ENCODE measurements at regions not wholly inside any gene's neighbourhood (a gene's known extent, or its start where the extent isn't known, plus 50 kb on each side); places are given as distances from the start of the nearest gene placed in this dataset.
"Not testable (repeated sequence)": the region's sequence is repeated elsewhere in the genome, so short reads cannot be mapped to it uniquely, and the experiment has no call there.

DNA sequence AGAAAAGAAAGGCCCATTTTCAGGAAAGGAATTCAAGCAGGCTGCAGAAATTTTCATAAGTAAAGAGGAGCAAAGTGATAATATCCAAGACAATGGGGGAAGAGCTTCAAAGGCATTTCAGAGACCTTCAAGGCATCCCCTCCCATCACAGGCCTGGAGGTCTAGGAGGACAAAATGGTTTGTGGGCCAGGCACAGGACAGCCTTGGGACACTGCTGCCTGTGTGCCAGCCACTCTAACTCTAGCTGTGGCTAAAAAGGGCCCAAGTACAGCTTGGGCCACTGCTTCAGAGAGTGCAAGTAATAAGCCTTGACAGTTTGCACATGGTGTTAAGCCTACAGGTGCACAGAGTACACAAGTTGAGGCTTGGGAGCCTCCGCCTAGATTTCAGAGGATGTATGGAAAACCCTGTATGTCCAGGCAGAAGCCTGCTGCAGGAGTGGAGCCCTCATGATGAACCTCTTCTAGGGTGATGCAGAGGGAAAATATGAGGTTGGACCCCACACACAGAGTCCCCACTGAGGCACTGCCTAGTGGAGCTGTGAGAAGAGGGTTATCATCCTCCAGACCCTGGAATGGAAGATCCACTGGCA is 51.8 kb upstream of the ZSWIM5 start:
- H3K36me3 Mint-ChIP-seq = no peaks in the 10 kb centered on the region
- peaks cover 12 to 16% (median 15%) of the 10 kb centered on the region in 3 donors for H3K9me3 Mint-ChIP-seq
- no peak overlapping the region for H3K27ac Mint-ChIP-seq
- no peak overlapping the region for H3K4me3 Mint-ChIP-seq
- no peaks in the 10 kb centered on the region for H3K4me1 Mint-ChIP-seq
- H3K27me3 Mint-ChIP-seq = peaks cover 4% of the 10 kb centered on the region

DNA sequence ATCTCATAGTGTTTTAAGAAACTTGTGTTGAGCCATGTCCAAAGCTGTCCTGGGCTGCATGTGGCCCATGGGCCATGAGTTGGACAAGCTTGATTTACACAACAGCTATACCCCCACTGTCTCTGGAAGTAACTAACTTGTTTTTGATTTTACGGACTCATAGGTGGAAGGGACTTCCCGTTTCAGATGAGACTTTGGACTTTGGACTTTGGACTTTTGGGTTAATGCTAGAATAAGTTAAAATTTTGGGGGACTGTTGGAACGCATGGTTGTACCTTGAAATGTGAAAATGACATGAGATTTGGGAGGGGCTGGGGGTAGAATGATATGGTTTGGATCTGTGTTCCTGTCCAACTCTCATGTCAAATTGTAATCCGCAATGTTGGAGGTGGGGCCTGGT is 52.6 kb upstream of the ZSWIM5 start:
- H3K36me3 Mint-ChIP-seq = peaks cover 5% of the 10 kb centered on the region
- H3K4me1 Mint-ChIP-seq = no peaks in the 10 kb centered on the region
- peaks cover 12 to 16% (median 15%) of the 10 kb centered on the region in 3 donors for H3K9me3 Mint-ChIP-seq
- no peak overlapping the region for H3K27ac Mint-ChIP-seq
- no peak overlapping the region for H3K4me3 Mint-ChIP-seq
- peaks cover 4% of the 10 kb centered on the region for H3K27me3 Mint-ChIP-seq

DNA sequence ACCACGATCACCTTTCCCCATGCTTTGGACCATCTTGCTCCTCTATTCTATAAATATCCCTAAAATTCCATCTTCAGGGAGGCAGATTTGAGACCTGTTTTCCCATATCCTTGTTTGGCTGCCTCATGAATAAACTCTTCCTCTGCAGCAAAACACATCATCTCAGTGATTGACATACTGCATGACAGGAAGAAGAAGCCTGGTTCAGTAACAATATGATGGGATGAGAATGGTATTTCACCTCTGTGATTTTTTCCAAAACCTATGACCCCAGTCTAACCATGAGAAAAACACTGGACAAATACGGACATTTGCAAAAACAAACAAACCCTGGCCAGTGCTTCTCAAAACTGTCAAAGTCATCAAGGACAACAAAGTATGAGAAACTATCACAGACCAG is 53.8 kb upstream of the ZSWIM5 start:
- Mint-ChIP-seq H3K9me3 (peaks cover 10 to 16% (median 12%) of the 10 kb centered on the region in 3 donors), H3K27me3 (peaks cover 3% of the 10 kb centered on the region), H3K36me3 (peaks cover 5% of the 10 kb centered on the region), H3K4me1 (no peaks in the 10 kb centered on the region), H3K27ac (no peak overlapping the region), H3K4me3 (no peak overlapping the region)

DNA sequence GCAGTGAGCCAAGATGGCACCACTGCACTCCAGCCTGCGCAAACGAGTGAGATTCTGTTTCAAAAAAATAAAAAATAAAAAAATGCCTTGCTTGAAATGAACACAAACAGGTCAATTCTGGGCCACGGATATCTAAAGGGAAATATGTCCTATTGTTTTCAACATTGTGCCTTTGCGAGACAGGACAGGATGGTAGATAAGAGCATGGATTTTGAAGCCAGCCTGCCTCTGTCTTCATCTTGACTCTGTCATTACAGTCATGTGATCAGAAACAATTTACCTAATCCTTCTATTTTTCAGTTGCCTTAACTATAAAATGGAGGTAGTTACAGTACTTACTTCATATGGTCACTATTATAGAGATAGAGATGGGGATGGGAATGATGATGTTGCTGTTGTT is 56.7 kb upstream of the ZSWIM5 start:
- Mint-ChIP-seq H3K27me3 (no peaks in the 10 kb centered on the region), H3K4me3 (no peak overlapping the region)

DNA sequence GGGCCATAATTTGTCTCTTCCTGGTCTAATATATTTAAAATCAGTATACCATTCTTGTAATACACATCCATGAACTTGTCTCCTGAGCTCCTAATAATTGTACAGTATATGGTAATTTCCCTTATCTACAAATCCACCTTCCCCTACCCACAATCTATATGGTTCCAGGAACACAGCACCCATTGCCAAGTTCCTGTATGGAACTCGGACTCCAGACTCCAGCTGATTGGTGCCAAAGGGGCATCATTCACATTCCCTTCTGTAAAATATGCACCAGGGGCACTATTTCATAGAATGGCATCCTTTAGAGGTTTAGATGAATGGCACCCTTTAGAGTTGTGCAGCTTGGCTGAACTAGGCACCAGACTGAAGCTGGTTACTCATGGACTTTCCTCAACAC is 58.8 kb upstream of the ZSWIM5 start:
- no peak overlapping the region for H3K4me3 Mint-ChIP-seq
- H3K27ac Mint-ChIP-seq = no peak overlapping the region
- H3K27me3 Mint-ChIP-seq = no peaks in the 10 kb centered on the region
- no peaks in the 10 kb centered on the region for H3K4me1 Mint-ChIP-seq
- H3K36me3 Mint-ChIP-seq = peaks cover 10% of the 10 kb centered on the region
- H3K9me3 Mint-ChIP-seq = peaks cover 2 to 3% (median 3%) of the 10 kb centered on the region in 3 donors

More for the DNA sequence above, 56.7 kb upstream of the ZSWIM5 start:
- Mint-ChIP-seq H3K9me3 (peaks cover 4 to 8% (median 5%) of the 10 kb centered on the region in 3 donors), H3K4me1 (no peaks in the 10 kb centered on the region), H3K36me3 (peaks cover 10% of the 10 kb centered on the region), H3K27ac (no peak overlapping the region)

DNA sequence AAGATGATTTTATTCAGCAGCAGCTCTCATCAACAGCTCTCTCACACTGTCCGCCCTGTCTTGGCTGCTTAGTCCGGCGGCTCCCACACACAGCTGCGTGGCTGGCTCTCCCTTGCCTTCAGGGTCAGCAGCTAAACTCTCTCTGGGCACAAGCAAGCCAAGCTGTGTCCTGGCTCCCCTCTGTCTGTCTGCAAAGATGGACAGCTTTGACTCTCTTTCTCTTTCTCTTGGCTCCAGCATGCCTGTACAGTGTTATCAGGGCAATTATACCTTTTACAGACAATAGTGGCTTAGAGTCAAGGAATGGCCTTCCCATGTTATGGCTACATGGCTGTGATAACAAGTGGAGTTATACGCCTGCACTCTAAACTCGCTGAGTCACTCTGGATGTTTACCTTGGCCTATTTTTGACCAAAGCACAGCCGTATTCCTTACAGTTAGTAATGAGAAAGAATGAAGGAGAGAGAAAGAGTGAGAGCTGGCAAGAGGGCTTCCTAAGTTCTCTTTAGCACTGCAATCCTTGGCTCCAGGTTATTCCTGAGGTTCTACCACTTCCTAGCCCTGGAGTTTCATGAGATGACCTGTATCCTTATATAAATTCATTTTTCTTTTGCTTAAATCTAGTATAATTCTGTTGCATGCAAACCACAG is 59.9 kb upstream of the ZSWIM5 start:
- no peaks in the 10 kb centered on the region for H3K4me1 Mint-ChIP-seq
- peak overlapping the region in 1 of 3 donors; percentile 36 for H3K27ac Mint-ChIP-seq
- peaks cover 0 to 3% (median 0%) of the 10 kb centered on the region in 3 donors for H3K9me3 Mint-ChIP-seq
- peaks cover 10% of the 10 kb centered on the region for H3K36me3 Mint-ChIP-seq
- no peak overlapping the region for H3K4me3 Mint-ChIP-seq
- no peaks in the 10 kb centered on the region for H3K27me3 Mint-ChIP-seq

DNA sequence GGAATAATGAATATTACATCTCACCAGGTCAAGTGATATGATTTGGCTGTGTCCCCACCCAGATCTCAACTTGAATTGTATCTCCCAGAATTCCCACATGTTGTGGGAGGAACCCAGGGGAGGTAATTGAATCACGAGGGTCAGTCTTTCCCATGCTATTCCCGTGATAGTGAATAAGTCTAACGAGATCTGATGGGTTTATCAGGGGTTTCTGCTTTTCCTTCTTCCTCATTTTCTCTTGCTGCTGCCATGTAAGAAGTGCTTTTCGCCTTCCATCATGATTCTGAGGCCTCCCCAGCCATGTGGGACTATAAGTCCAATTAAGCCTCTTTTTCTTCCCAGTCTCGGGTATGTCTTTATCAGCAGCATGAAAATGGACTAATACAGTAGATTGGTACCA is 58.4 kb upstream of the HPDL start:
- H3K4me3 Mint-ChIP-seq = not testable (repeated sequence)

DNA sequence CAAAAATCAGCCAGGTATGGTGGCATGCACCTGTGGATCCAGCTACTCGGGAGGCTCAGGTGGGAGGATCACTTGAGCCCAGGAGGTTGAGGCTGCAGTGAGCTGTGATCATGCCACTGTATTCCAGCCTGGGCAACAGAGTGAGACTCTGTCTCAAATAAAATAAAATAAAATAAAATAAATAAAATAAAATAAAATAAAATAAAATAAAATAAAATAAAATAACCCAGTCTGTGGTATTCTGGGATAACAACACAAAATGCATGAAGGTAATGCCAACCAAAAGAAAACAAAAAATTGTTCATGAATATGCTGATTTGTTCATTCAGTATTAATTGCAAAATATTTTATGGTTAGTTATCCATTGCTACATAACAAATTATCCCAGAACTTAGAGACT is 54.4 kb upstream of the HPDL start:
- H3K9me3 Mint-ChIP-seq, H3K4me1 Mint-ChIP-seq, H3K27ac Mint-ChIP-seq, H3K4me3 Mint-ChIP-seq, H3K27me3 Mint-ChIP-seq, H3K36me3 Mint-ChIP-seq: not testable (repeated sequence)

More for the DNA sequence above, 58.4 kb upstream of the HPDL start:
- H3K9me3 Mint-ChIP-seq, H3K27ac Mint-ChIP-seq, H3K27me3 Mint-ChIP-seq, H3K4me1 Mint-ChIP-seq: not testable (repeated sequence)
- peaks cover 11% of the 10 kb centered on the region for H3K36me3 Mint-ChIP-seq

DNA sequence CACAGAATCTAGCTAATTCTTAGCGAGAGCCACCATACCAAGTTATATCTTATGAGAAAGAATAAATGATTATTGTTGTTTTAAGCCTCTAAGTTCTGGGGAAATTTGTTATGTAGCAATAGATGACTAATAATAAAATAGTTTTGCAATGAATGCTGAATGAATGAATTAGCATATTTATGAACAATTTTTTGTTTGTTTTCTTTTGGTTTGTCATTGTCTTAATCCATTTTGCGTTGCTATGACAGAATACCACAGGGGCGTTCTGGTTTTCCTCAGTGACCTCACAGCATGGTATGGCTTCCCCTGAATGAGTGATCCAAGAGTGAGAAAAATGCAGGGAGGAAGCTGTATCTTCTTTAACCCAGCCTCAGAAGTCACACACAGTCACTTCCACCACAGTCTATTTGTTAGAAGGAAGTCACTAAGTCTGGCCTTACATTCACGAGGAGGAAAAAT is 53.8 kb upstream of the HPDL start:
- H3K4me3 Mint-ChIP-seq = no peak overlapping the region
- peaks cover 0 to 1% (median 0%) of the 10 kb centered on the region in 3 donors for H3K4me1 Mint-ChIP-seq
- H3K36me3 Mint-ChIP-seq = peaks cover 2% of the 10 kb centered on the region
- no peak overlapping the region for H3K27ac Mint-ChIP-seq
- peaks cover 1% of the 10 kb centered on the region for H3K27me3 Mint-ChIP-seq
- peaks cover 2 to 8% (median 2%) of the 10 kb centered on the region in 3 donors for H3K9me3 Mint-ChIP-seq

DNA sequence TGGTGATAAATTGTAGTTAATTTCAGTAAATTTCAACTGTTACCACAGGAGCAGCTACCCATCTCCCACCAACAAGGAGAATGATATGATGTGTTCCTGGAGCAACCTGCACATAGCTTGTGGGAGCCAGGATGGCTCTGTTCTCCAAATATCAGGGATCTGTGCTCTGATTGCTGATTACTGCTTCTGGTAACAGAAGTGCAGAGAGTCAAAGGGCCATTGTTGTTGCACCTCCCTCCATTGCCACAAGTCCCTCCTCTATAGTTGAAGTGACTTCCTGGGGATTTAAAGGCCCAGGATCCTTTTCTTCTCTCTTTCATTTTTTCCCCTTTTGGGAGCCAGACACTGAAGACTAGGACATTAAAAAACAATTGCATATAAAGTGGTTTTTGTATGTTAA is 51.6 kb upstream of the HPDL start:
- H3K4me1 Mint-ChIP-seq = peaks cover 0 to 1% (median 0%) of the 10 kb centered on the region in 3 donors
- no peak overlapping the region for H3K27ac Mint-ChIP-seq
- no peak overlapping the region for H3K4me3 Mint-ChIP-seq
- peaks cover 4% of the 10 kb centered on the region for H3K36me3 Mint-ChIP-seq
- H3K27me3 Mint-ChIP-seq = peaks cover 1% of the 10 kb centered on the region
- H3K9me3 Mint-ChIP-seq = peaks cover 4 to 11% (median 7%) of the 10 kb centered on the region in 3 donors

Data from IgD-negative memory B cell (primary cell).